Testis (tissue), 2 donors: ENCODE measurements at regions not wholly inside any gene's neighbourhood (a gene's known extent, or its start where the extent isn't known, plus 50 kb on each side); places are given as distances from the start of the nearest gene placed in this dataset.

Experiments
- POLR2A ChIP-seq: fragments of 450-650 bp; IDR thresholded peaks from one replicate; pipeline ENCODE4 v1.6.1; 2017; ENCODE audit warnings: antibody characterized with exemption, mild to moderate bottlenecking, moderate library complexity
- TF ChIP-seq, protein P1 (sequence below), 3 experiments: fragments of 450-650 bp in 2 of 3; fragments of 200-600 bp in 1 of 3; sonication (generic) in 1 of 3; IDR thresholded peaks; one replicate each; pipeline ENCODE4 v1.5.1; 2016 to 2019; ENCODE audit warnings: antibody characterized with exemption in 3 of 3, mild to moderate bottlenecking in 2 of 3, moderate library complexity in 1 of 3

DNA sequence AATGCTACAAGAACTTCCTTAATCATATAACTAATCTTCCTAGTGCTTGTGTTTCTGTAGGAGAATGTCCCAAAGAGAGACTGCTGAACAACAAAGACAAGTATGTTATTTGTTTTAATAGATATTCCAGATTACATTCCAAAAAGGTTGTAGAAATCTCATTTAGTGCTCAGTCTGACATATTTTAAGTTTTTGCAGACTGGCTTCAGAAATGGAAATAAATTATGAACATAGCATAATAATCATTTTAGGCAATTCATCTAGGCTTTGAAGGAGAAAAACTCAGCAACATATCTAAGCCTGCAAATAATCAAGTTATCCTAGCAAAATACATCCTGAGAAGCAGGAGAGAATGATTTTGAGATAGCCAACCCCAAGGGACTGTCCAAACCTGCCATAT is 171.6 kb upstream of the CDH5 start:
- no peak for TF ChIP-seq POLR2A
- TF ChIP-seq, protein P1, sequence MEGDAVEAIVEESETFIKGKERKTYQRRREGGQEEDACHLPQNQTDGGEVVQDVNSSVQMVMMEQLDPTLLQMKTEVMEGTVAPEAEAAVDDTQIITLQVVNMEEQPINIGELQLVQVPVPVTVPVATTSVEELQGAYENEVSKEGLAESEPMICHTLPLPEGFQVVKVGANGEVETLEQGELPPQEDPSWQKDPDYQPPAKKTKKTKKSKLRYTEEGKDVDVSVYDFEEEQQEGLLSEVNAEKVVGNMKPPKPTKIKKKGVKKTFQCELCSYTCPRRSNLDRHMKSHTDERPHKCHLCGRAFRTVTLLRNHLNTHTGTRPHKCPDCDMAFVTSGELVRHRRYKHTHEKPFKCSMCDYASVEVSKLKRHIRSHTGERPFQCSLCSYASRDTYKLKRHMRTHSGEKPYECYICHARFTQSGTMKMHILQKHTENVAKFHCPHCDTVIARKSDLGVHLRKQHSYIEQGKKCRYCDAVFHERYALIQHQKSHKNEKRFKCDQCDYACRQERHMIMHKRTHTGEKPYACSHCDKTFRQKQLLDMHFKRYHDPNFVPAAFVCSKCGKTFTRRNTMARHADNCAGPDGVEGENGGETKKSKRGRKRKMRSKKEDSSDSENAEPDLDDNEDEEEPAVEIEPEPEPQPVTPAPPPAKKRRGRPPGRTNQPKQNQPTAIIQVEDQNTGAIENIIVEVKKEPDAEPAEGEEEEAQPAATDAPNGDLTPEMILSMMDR (IDR thresholded peaks at IDR 0.05): no peak
